Colonic mucosa (tissue), 4 donors: ENCODE measurements at regions not wholly inside any gene's neighbourhood (a gene's known extent, or its start where the extent isn't known, plus 50 kb on each side); places are given as distances from the start of the nearest gene placed in this dataset.

Experiments
- DNase-seq: peaks from one replicate; pipeline ENCODE4 v3.0.0-alpha.2; 2020
- H3K27ac ChIP-seq: fragments of 200-600 bp; one replicate; pipeline ENCODE4 v1.8.0; 2021
- H3K27me3 ChIP-seq: fragments of 200-600 bp; one replicate; pipeline ENCODE4 v1.8.0; 2021
- H3K36me3 ChIP-seq: fragments of 200-600 bp; one replicate; pipeline ENCODE4 v1.8.0; 2021
- H3K4me1 ChIP-seq: fragments of 200-600 bp; one replicate; pipeline ENCODE4 v1.8.0; 2021; ENCODE audit warnings: mild to moderate bottlenecking
- H3K4me3 ChIP-seq: fragments of 200-600 bp; one replicate; pipeline ENCODE4 v1.8.0; 2021
- H3K9ac ChIP-seq, 2 donors: one replicate each; pipeline ENCODE4 v1.7.0; 2013; ENCODE audit warnings: control low read depth in 2 of 2, low read depth in 2 of 2, low read length in 2 of 2
- H3K9me3 ChIP-seq: fragments of 200-600 bp; one replicate; pipeline ENCODE4 v1.8.0; 2021
- CTCF ChIP-seq: fragments of 200-600 bp; IDR thresholded peaks from one replicate; pipeline ENCODE4 v1.8.0; 2022; ENCODE audit warnings: antibody characterized with exemption, mild to moderate bottlenecking
- intact Hi-C: fragments of 100-400 bp; cut with DNase I; formaldehyde crosslinking; loops from one replicate; pipeline ENCODE4 v1.14.1; 2022
- donor health status: healthy.
- donor health status: DM: no; HTN: no; CAD: no.
- donor health status: DM: no; HTN: no; CAD: no.

- intact Hi-C loops = no loop called here
- no peak for TF ChIP-seq CTCF
- no peak for DNase-seq
- no peak overlapping the region for H3K4me3 ChIP-seq
- no peaks in the 10 kb centered on the region for H3K4me1 ChIP-seq
- no peaks in the 10 kb centered on the region for H3K9me3 ChIP-seq
- no peaks in the 10 kb centered on the region for H3K36me3 ChIP-seq
- H3K27me3 ChIP-seq = no peaks in the 10 kb centered on the region
- no peak overlapping the region for H3K27ac ChIP-seq
- H3K9ac ChIP-seq = no peak overlapping the region
Measured at GRCh38 chr15:31247404-31247803, 79.2 kb upstream of the KLF13 start.

GRCh38 chr15:31248263-31248662, 78.4 kb upstream of the KLF13 start:
- no peak for DNase-seq
- TF ChIP-seq CTCF = no peak
- no peak overlapping the region for H3K9ac ChIP-seq
- no peaks in the 10 kb centered on the region for H3K4me1 ChIP-seq
- no peak overlapping the region for H3K4me3 ChIP-seq
- H3K9me3 ChIP-seq = no peaks in the 10 kb centered on the region
- H3K27me3 ChIP-seq = no peaks in the 10 kb centered on the region
- intact Hi-C loops = no loop called here
- no peak overlapping the region for H3K27ac ChIP-seq
- H3K36me3 ChIP-seq = no peaks in the 10 kb centered on the region

- H3K27me3 ChIP-seq = no peaks in the 10 kb centered on the region
- H3K9ac ChIP-seq = no peak overlapping the region
- peaks cover 1% of the 10 kb centered on the region for H3K4me1 ChIP-seq
- no peaks in the 10 kb centered on the region for H3K9me3 ChIP-seq
- no peaks in the 10 kb centered on the region for H3K36me3 ChIP-seq
- H3K4me3 ChIP-seq = no peak overlapping the region
- no peak overlapping the region for H3K27ac ChIP-seq
- intact Hi-C loops = no loop called here
- no peak for DNase-seq
- no peak for TF ChIP-seq CTCF
Measured at GRCh38 chr15:31248951-31249350, 77.7 kb upstream of the KLF13 start.

- Histone ChIP-seq H3K9ac (no peak overlapping the region), H3K4me1 (peaks cover 2% of the 10 kb centered on the region), H3K9me3 (no peaks in the 10 kb centered on the region), H3K27me3 (no peaks in the 10 kb centered on the region), H3K36me3 (no peaks in the 10 kb centered on the region), H3K27ac (no peak overlapping the region), H3K4me3 (no peak overlapping the region)
- TF ChIP-seq CTCF = no peak
- no peak for DNase-seq
- intact Hi-C loops = no loop called here
Measured at GRCh38 chr15:31250033-31250432, 76.6 kb upstream of the KLF13 start.

- no peak for TF ChIP-seq CTCF
- intact Hi-C loops = no loop called here
- DNase-seq = no peak
- no peaks in the 10 kb centered on the region for H3K36me3 ChIP-seq
- no peak overlapping the region for H3K9ac ChIP-seq
- no peak overlapping the region for H3K27ac ChIP-seq
- H3K4me1 ChIP-seq = peaks cover 12% of the 10 kb centered on the region
- no peaks in the 10 kb centered on the region for H3K27me3 ChIP-seq
- H3K4me3 ChIP-seq = no peak overlapping the region
- H3K9me3 ChIP-seq = no peaks in the 10 kb centered on the region
Measured at GRCh38 chr15:31251165-31251564, 75.5 kb upstream of the KLF13 start.
